Activated B cell treated with CpG ODN at 0.5 μM for 24 hours (primary cell): ENCODE measurements at regions not wholly inside any gene's neighbourhood (a gene's known extent, or its start where the extent isn't known, plus 50 kb on each side); places are given as distances from the start of the nearest gene placed in this dataset.

Experiments used
- ATAC-seq: fragments of 200-7000 bp; cut with Tn5 transposase; one replicate; pipeline ENCODE4 v1.10.0; 2021; ENCODE audit warnings: low read depth, mild to moderate bottlenecking, moderate library complexity
- CTCF ChIA-PET: fragments of 350-600 bp; sonication (Branson Sonifier 250); formaldehyde crosslinking; loops from one replicate; lab custom pipeline; 2021; ENCODE audit warnings: antibody characterized with exemption; lab: Charles Lee
- POLR2A ChIA-PET: fragments of 350-600 bp; sonication (Branson Sonifier 250); formaldehyde crosslinking; loops from one replicate; lab custom pipeline; 2021; ENCODE audit warnings: antibody characterized with exemption; lab: Charles Lee
- DNase-seq: peaks from one replicate; pipeline ENCODE4 v3.0.0; 2022
- H3K27ac Mint-ChIP-seq: one replicate; pipeline ENCODE4 v1.8.0; 2020; ENCODE audit warnings: mixed read lengths
- H3K27me3 Mint-ChIP-seq: one replicate; pipeline ENCODE4 v1.8.0; 2021; ENCODE audit warnings: mixed read lengths
- H3K36me3 Mint-ChIP-seq: one replicate; pipeline ENCODE4 v1.8.0; 2021; ENCODE audit warnings: low read depth, mixed read lengths
- H3K4me1 Mint-ChIP-seq: one replicate; pipeline ENCODE4 v1.8.0; 2021; ENCODE audit warnings: mixed read lengths
- H3K4me3 Mint-ChIP-seq: one replicate; pipeline ENCODE4 v1.8.0; 2020; ENCODE audit warnings: mild to moderate bottlenecking, mixed read lengths
- H3K9me3 Mint-ChIP-seq: one replicate; pipeline ENCODE4 v1.8.0; 2020; ENCODE audit warnings: mixed read lengths
- CTCF ChIP-seq: fragments of 200-600 bp; IDR thresholded peaks from one replicate; pipeline ENCODE4 v1.8.0; 2022; ENCODE audit warnings: antibody characterized with exemption, mild to moderate bottlenecking
- intact Hi-C: fragments of 100-400 bp; cut with micrococcal nuclease; formaldehyde crosslinking; loops from one replicate; pipeline ENCODE4 v1.15.1; 2024

- CTCF ChIA-PET = no interaction called here
- Mint-ChIP-seq H3K4me1 (no peaks in the 10 kb centered on the region), H3K27me3 (no peaks in the 10 kb centered on the region), H3K9me3 (peaks cover 7% of the 10 kb centered on the region), H3K27ac (no peak overlapping the region), H3K4me3 (no peak overlapping the region), H3K36me3 (no peaks in the 10 kb centered on the region)
- no peak for ATAC-seq
- intact Hi-C loops = no loop called here
- POLR2A ChIA-PET = no interaction called here
- DNase-seq = no peak
- TF ChIP-seq CTCF = no peak
Observed at GRCh38 chr16:51816929-51817328, 665.9 kb upstream of the SALL1 start.

GRCh38 chr16:51815523-51815922 lies 664.5 kb upstream of the SALL1 start:
- Mint-ChIP-seq H3K4me1 (no peaks in the 10 kb centered on the region), H3K27me3 (no peaks in the 10 kb centered on the region), H3K27ac (no peak overlapping the region), H3K4me3 (no peak overlapping the region), H3K36me3 (no peaks in the 10 kb centered on the region), H3K9me3 (peaks cover 7% of the 10 kb centered on the region)
- no peak for TF ChIP-seq CTCF
- ATAC-seq (no peak), DNase-seq (no peak)
- ChIA-PET POLR2A (no interaction called here), CTCF (no interaction called here)
- intact Hi-C loops = no loop called here

GRCh38 chr16:51814617-51815016 lies 663.5 kb upstream of the SALL1 start:
- Mint-ChIP-seq H3K4me3 (no peak overlapping the region), H3K27ac (no peak overlapping the region), H3K9me3 (peaks cover 7% of the 10 kb centered on the region), H3K36me3 (no peaks in the 10 kb centered on the region), H3K4me1 (no peaks in the 10 kb centered on the region), H3K27me3 (no peaks in the 10 kb centered on the region)
- POLR2A ChIA-PET = no interaction called here
- intact Hi-C loops = no loop called here
- DNase-seq = no peak
- no peak for TF ChIP-seq CTCF
- CTCF ChIA-PET = no interaction called here
- ATAC-seq = no peak

GRCh38 chr16:51813609-51814008 lies 662.5 kb upstream of the SALL1 start:
- CTCF ChIA-PET = no interaction called here
- intact Hi-C loops = no loop called here
- TF ChIP-seq CTCF = no peak
- DNase-seq (no peak), ATAC-seq (no peak)
- H3K9me3 Mint-ChIP-seq = peaks cover 7% of the 10 kb centered on the region
- H3K4me1 Mint-ChIP-seq = no peaks in the 10 kb centered on the region
- no peak overlapping the region for H3K27ac Mint-ChIP-seq
- POLR2A ChIA-PET = no interaction called here
- no peak overlapping the region for H3K4me3 Mint-ChIP-seq
- no peaks in the 10 kb centered on the region for H3K27me3 Mint-ChIP-seq
- H3K36me3 Mint-ChIP-seq = no peaks in the 10 kb centered on the region

GRCh38 chr16:51812945-51813344 lies 661.9 kb upstream of the SALL1 start:
- ChIA-PET POLR2A (no interaction called here), CTCF (no interaction called here)
- Mint-ChIP-seq H3K9me3 (peaks cover 7% of the 10 kb centered on the region), H3K4me3 (no peak overlapping the region), H3K4me1 (no peaks in the 10 kb centered on the region), H3K27ac (no peak overlapping the region), H3K36me3 (no peaks in the 10 kb centered on the region), H3K27me3 (no peaks in the 10 kb centered on the region)
- ATAC-seq (no peak), DNase-seq (no peak)
- intact Hi-C loops = no loop called here
- no peak for TF ChIP-seq CTCF
